ENCODE measurements at regions not wholly inside any gene's neighbourhood (a gene's known extent, or its start where the extent isn't known, plus 50 kb on each side); places are given as distances from the start of the nearest gene placed in this dataset.
"Not testable (repeated sequence)": the region's sequence is repeated elsewhere in the genome, so short reads cannot be mapped to it uniquely, and the experiment has no call there.

- FAIRE-seq (peak; percentile 58), DNase-seq (ENCODE audit: low spot score) (peak; percentile 58)
Observed at GRCh38 chr9:111094433-111094924, 56.2 kb upstream of the LPAR1 start.

DNA sequence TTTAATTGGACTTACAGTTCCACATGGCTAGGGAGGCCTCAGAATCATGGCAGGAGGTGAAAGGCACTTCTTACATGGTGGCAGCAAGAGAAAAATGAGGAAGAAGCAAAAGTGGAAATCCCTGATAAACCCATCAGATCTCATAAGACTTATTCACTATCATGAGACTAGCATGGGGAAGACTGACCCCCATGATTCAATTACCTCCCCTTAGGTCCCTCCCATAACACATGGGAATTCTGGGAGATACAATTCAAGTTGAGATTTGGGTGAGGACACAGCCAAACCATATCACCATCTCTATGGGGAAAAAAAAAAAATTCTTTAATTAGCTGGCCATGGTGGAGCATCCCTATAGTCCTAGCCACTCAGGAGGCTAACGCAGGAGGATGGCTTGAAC, 53.9 kb upstream of the LPAR1 start:
- not testable (repeated sequence) for FAIRE-seq; DNase-seq (ENCODE audit: low spot score)

Data from RCC 7860 (cell line).